ENCODE measurements at regions not wholly inside any gene's neighbourhood (a gene's known extent, or its start where the extent isn't known, plus 50 kb on each side); places are given as distances from the start of the nearest gene placed in this dataset.

- no peak for TF ChIP-seq GATA3 (IDR thresholded peaks at IDR 0.05; ENCODE audit: low read depth, low read length)
- TF ChIP-seq GATA2 (IDR thresholded peaks at IDR 0.05; ENCODE audit: low read depth, low read length) = no peak
These were observed 207.3 kb upstream of the PPP1R3A start for GRCh38 chr7:114126095-114126494.

All from SH-SY5Y (cell line).